ENCODE measurements at regions not wholly inside any gene's neighbourhood (a gene's known extent, or its start where the extent isn't known, plus 50 kb on each side); places are given as distances from the start of the nearest gene placed in this dataset.
"Not testable (repeated sequence)": the region's sequence is repeated elsewhere in the genome, so short reads cannot be mapped to it uniquely, and the experiment has no call there.

- DNase-seq = no peak
These were observed 485.1 kb downstream of the CSNK1G3 start for GRCh38 chr5:123997064-123997461.

- DNase-seq = no peak
These were observed 480.7 kb downstream of the CSNK1G3 start for GRCh38 chr5:123992641-123993040.

GRCh38 chr5:123987956-123988355 is 476.0 kb downstream of the CSNK1G3 start:
- DNase-seq = no peak

- DNase-seq = no peak
These were observed 464.5 kb downstream of the CSNK1G3 start for GRCh38 chr5:123976379-123977033.

- not testable (repeated sequence) for DNase-seq
These were observed 463.5 kb downstream of the CSNK1G3 start for GRCh38 chr5:123975521-123975920.

GRCh38 chr5:123966781-123967180 is 454.8 kb downstream of the CSNK1G3 start:
- DNase-seq = no peak

GRCh38 chr5:123965626-123966025 is 453.6 kb downstream of the CSNK1G3 start:
- peak in 13 of 56 donors; percentile 0 to 47 (median 9) for DNase-seq

GRCh38 chr5:123964884-123965283 is 452.9 kb downstream of the CSNK1G3 start:
- no peak for DNase-seq

GRCh38 chr5:123960526-123960925 is 448.5 kb downstream of the CSNK1G3 start:
- no peak for DNase-seq

GRCh38 chr5:123951582-123951977 is 439.6 kb downstream of the CSNK1G3 start:
- no peak for DNase-seq

- DNase-seq = no peak
These were observed 439.0 kb downstream of the CSNK1G3 start for GRCh38 chr5:123950701-123951581.

- no peak for DNase-seq
These were observed 437.9 kb downstream of the CSNK1G3 start for GRCh38 chr5:123949807-123950340.

- DNase-seq = no peak
These were observed 437.2 kb downstream of the CSNK1G3 start for GRCh38 chr5:123949043-123949804.

- no peak for DNase-seq
These were observed 435.8 kb downstream of the CSNK1G3 start for GRCh38 chr5:123947797-123948196.

GRCh38 chr5:123945548-123945947 is 433.6 kb downstream of the CSNK1G3 start:
- no peak for DNase-seq

GRCh38 chr5:123943151-123943550 is 431.2 kb downstream of the CSNK1G3 start:
- no peak for DNase-seq

- DNase-seq = no peak
These were observed 428.4 kb downstream of the CSNK1G3 start for GRCh38 chr5:123940416-123940815.

- DNase-seq = peak in 3 of 56 donors; percentile 7 to 18 (median 8)
These were observed 425.3 kb downstream of the CSNK1G3 start for GRCh38 chr5:123937230-123937629.

- no peak for DNase-seq
These were observed 424.6 kb downstream of the CSNK1G3 start for GRCh38 chr5:123936548-123936947.

- DNase-seq = not testable (repeated sequence)
These were observed 421.8 kb downstream of the CSNK1G3 start for GRCh38 chr5:123933812-123934211.

- no peak for DNase-seq
These were observed 417.1 kb downstream of the CSNK1G3 start for GRCh38 chr5:123929055-123929474.

GRCh38 chr5:123928401-123928800 is 416.4 kb downstream of the CSNK1G3 start:
- no peak for DNase-seq
